Neural cell (in vitro differentiated cells): ENCODE measurements at regions not wholly inside any gene's neighbourhood (a gene's known extent, or its start where the extent isn't known, plus 50 kb on each side); places are given as distances from the start of the nearest gene placed in this dataset.

Experiments
- CTCF ChIP-seq: fragments of 450-650 bp; IDR thresholded peaks from 2 replicates; pipeline ENCODE4 v1.5.1; 2014; ENCODE audit warnings: antibody characterized with exemption, mild to moderate bottlenecking, moderate library complexity; ENCODE audit not compliant: poor library complexity, severe bottlenecking
- EP300 ChIP-seq: fragments of 450-650 bp; conservative IDR thresholded peaks from 2 replicates; pipeline ENCODE4 v1.6.1; 2014; ENCODE audit warnings: antibody characterized with exemption, mild to moderate bottlenecking, moderate library complexity; ENCODE audit not compliant: poor library complexity, severe bottlenecking
- MXI1 ChIP-seq: fragments of 450-650 bp; conservative IDR thresholded peaks from 2 replicates; pipeline ENCODE4 v1.6.1; 2014; ENCODE audit warnings: antibody characterized with exemption, mild to moderate bottlenecking; ENCODE audit not compliant: poor library complexity, severe bottlenecking
- POLR2AphosphoS5 ChIP-seq: IDR thresholded peaks from 2 replicates; pipeline ENCODE4 v1.6.1; 2012
- SMC3 ChIP-seq: fragments of 450-650 bp; conservative IDR thresholded peaks from 2 replicates; pipeline ENCODE4 v1.6.1; 2014; ENCODE audit warnings: antibody characterized with exemption, mild to moderate bottlenecking, moderate library complexity; ENCODE audit not compliant: poor library complexity
- TAF1 ChIP-seq: IDR thresholded peaks from 2 replicates; pipeline ENCODE4 v1.6.1; 2012; ENCODE audit warnings: low read depth
- TF ChIP-seq, protein P1 (sequence below): IDR thresholded peaks from 2 replicates; pipeline ENCODE4 v1.6.1; 2012; ENCODE audit warnings: borderline replicate concordance

DNA sequence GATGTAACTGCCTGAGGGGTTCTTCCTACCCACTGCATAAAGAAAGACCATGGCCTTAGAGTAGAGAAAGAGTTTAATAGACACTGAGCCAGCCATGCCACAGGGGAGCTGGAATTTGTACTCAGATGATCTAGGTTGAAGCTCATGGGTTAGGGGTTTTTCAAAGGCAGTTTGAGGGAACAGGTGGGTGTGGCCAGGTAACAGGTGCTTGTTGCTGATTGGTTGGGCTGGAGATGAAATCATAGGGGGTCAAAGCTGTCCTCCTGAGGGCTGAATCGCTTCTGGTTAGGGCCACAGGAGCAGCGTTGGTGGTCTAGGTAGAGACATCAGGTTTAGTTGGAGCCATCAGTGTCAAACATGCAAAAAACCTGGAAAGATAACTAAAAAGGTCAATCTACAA lies 59.2 kb upstream of the CSNK1A1L start:
- TF ChIP-seq, protein P1, sequence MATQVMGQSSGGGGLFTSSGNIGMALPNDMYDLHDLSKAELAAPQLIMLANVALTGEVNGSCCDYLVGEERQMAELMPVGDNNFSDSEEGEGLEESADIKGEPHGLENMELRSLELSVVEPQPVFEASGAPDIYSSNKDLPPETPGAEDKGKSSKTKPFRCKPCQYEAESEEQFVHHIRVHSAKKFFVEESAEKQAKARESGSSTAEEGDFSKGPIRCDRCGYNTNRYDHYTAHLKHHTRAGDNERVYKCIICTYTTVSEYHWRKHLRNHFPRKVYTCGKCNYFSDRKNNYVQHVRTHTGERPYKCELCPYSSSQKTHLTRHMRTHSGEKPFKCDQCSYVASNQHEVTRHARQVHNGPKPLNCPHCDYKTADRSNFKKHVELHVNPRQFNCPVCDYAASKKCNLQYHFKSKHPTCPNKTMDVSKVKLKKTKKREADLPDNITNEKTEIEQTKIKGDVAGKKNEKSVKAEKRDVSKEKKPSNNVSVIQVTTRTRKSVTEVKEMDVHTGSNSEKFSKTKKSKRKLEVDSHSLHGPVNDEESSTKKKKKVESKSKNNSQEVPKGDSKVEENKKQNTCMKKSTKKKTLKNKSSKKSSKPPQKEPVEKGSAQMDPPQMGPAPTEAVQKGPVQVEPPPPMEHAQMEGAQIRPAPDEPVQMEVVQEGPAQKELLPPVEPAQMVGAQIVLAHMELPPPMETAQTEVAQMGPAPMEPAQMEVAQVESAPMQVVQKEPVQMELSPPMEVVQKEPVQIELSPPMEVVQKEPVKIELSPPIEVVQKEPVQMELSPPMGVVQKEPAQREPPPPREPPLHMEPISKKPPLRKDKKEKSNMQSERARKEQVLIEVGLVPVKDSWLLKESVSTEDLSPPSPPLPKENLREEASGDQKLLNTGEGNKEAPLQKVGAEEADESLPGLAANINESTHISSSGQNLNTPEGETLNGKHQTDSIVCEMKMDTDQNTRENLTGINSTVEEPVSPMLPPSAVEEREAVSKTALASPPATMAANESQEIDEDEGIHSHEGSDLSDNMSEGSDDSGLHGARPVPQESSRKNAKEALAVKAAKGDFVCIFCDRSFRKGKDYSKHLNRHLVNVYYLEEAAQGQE: no peak
- no peak for TF ChIP-seq CTCF
- no peak for TF ChIP-seq POLR2AphosphoS5
- TF ChIP-seq SMC3: no peak
- no peak for TF ChIP-seq TAF1
- no peak for TF ChIP-seq MXI1
- no peak for TF ChIP-seq EP300
